ENCODE measurements at regions not wholly inside any gene's neighbourhood (a gene's known extent, or its start where the extent isn't known, plus 50 kb on each side); places are given as distances from the start of the nearest gene placed in this dataset.

DNA sequence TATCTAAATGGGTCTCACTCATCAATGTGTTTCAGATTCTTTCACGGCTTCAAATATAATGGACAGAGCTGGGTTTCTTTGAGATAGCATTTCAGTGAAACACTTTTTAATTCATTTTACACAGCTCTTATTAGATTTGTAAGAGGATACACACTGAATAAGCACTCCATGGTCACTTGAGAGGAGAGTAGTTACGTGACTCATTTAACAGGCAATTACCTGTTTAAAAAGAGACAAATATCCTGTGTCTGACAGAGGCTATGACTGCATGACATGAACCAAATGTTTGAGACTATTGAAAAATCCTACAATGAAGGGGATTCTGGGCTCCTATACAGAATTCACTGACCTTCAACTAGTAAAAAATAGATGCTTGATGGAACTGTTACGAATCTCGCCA is 786.9 kb downstream of the EPHA4 start:
- no peaks in the 10 kb centered on the region for H3K79me2 ChIP-seq (ENCODE audit: insufficient read depth, low read length)
- no peaks in the 10 kb centered on the region for H3F3A ChIP-seq (ENCODE audit: insufficient read depth, low read length)
- no peaks in the 10 kb centered on the region for H3K27me3 ChIP-seq (ENCODE audit: insufficient read depth, low read length)
- H2AFZ ChIP-seq (ENCODE audit: low read length) = no peak overlapping the region
- H3K4me3 ChIP-seq (ENCODE audit: low read depth, low read length, poor library complexity, severe bottlenecking) = no peak overlapping the region
- no peaks in the 10 kb centered on the region for H3K36me3 ChIP-seq (ENCODE audit: insufficient read depth, low read length)
- H3K9me3 ChIP-seq (ENCODE audit: low read length) = no peaks in the 10 kb centered on the region
- H3K9ac ChIP-seq (ENCODE audit: low read length) = no peak overlapping the region
- H3K27ac ChIP-seq (ENCODE audit: low read depth, low read length, poor library complexity, severe bottlenecking) = no peak overlapping the region
- no peak overlapping the region for H3K4me2 ChIP-seq (ENCODE audit: low read length)
- H3K4me1 ChIP-seq (ENCODE audit: insufficient read depth, low read length, severe bottlenecking) = no peaks in the 10 kb centered on the region
- no peak for TF ChIP-seq EZH2 (IDR thresholded peaks at IDR 0.05; ENCODE audit: borderline replicate concordance, low read length)
- TF ChIP-seq, protein P1, sequence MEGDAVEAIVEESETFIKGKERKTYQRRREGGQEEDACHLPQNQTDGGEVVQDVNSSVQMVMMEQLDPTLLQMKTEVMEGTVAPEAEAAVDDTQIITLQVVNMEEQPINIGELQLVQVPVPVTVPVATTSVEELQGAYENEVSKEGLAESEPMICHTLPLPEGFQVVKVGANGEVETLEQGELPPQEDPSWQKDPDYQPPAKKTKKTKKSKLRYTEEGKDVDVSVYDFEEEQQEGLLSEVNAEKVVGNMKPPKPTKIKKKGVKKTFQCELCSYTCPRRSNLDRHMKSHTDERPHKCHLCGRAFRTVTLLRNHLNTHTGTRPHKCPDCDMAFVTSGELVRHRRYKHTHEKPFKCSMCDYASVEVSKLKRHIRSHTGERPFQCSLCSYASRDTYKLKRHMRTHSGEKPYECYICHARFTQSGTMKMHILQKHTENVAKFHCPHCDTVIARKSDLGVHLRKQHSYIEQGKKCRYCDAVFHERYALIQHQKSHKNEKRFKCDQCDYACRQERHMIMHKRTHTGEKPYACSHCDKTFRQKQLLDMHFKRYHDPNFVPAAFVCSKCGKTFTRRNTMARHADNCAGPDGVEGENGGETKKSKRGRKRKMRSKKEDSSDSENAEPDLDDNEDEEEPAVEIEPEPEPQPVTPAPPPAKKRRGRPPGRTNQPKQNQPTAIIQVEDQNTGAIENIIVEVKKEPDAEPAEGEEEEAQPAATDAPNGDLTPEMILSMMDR (IDR thresholded peaks at IDR 0.05; ENCODE audit: low read length) = no peak
- H4K20me1 ChIP-seq (ENCODE audit: insufficient read depth, low read length) = no peaks in the 10 kb centered on the region
- H3K9me2 ChIP-seq (ENCODE audit: low read depth, low read length) = no peaks in the 10 kb centered on the region

DNA sequence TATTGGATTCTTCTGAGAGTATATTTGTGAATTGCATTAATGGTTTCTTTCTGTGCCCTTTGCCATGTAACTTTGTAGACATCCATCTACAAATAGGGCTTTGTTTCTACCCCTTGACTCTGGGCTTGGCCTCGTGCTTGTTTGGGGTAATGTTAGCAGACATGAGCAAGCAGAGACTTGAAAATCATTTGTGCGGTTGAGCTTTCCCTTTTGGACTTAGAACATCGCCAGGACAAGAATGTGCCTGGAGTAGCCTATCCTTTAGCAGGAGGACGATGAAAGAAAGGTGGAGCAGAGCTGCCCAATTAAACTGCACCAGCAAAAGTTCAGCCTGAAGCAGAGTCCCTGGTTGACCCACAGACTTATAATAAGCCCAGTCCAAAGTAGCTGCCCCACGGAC is 785.9 kb downstream of the EPHA4 start:
- Histone ChIP-seq H3K9ac (ENCODE audit: low read length) (no peak overlapping the region), H3K27me3 (ENCODE audit: insufficient read depth, low read length) (no peaks in the 10 kb centered on the region), H3F3A (ENCODE audit: insufficient read depth, low read length) (no peaks in the 10 kb centered on the region), H3K4me3 (ENCODE audit: low read depth, low read length, poor library complexity, severe bottlenecking) (no peak overlapping the region), H3K4me1 (ENCODE audit: insufficient read depth, low read length, severe bottlenecking) (no peaks in the 10 kb centered on the region), H3K9me2 (ENCODE audit: low read depth, low read length) (no peaks in the 10 kb centered on the region), H3K36me3 (ENCODE audit: insufficient read depth, low read length) (no peaks in the 10 kb centered on the region), H3K79me2 (ENCODE audit: insufficient read depth, low read length) (no peaks in the 10 kb centered on the region), H2AFZ (ENCODE audit: low read length) (no peak overlapping the region), H3K9me3 (ENCODE audit: low read length) (no peaks in the 10 kb centered on the region), H3K4me2 (ENCODE audit: low read length) (no peak overlapping the region), H3K27ac (ENCODE audit: low read depth, low read length, poor library complexity, severe bottlenecking) (no peak overlapping the region), H4K20me1 (ENCODE audit: insufficient read depth, low read length) (no peaks in the 10 kb centered on the region)
- no peak for TF ChIP-seq EZH2 (IDR thresholded peaks at IDR 0.05; ENCODE audit: borderline replicate concordance, low read length)
- TF ChIP-seq, protein P1 (IDR thresholded peaks at IDR 0.05; ENCODE audit: low read length) = no peak

DNA sequence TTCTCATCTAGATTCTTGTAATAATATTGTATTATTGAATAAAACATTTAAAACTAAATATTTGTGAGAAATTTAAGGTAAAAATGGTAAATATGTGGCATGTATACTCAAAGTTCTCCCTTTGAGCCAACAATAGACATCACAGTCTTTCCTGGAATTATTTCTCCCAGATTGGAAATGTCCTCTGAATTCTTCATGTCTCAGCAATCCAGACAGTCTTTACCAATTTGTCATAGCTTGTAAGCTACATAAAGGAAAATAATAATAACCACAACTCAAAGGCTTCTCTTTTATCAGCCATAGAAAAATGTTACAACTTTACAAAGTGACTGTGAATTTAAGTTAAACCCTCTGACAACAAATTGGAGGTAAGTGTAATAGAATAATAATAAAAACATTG is 784.9 kb downstream of the EPHA4 start:
- H3K9ac ChIP-seq (ENCODE audit: low read length) = no peak overlapping the region
- no peaks in the 10 kb centered on the region for H3K27me3 ChIP-seq (ENCODE audit: insufficient read depth, low read length)
- no peaks in the 10 kb centered on the region for H4K20me1 ChIP-seq (ENCODE audit: insufficient read depth, low read length)
- H3K4me1 ChIP-seq (ENCODE audit: insufficient read depth, low read length, severe bottlenecking) = no peaks in the 10 kb centered on the region
- no peak overlapping the region for H3K27ac ChIP-seq (ENCODE audit: low read depth, low read length, poor library complexity, severe bottlenecking)
- no peak overlapping the region for H2AFZ ChIP-seq (ENCODE audit: low read length)
- H3K4me3 ChIP-seq (ENCODE audit: low read depth, low read length, poor library complexity, severe bottlenecking) = no peak overlapping the region
- no peaks in the 10 kb centered on the region for H3K36me3 ChIP-seq (ENCODE audit: insufficient read depth, low read length)
- no peak for TF ChIP-seq EZH2 (IDR thresholded peaks at IDR 0.05; ENCODE audit: borderline replicate concordance, low read length)
- TF ChIP-seq, protein P1 (IDR thresholded peaks at IDR 0.05; ENCODE audit: low read length) = no peak
- H3K79me2 ChIP-seq (ENCODE audit: insufficient read depth, low read length) = no peaks in the 10 kb centered on the region
- no peaks in the 10 kb centered on the region for H3K9me3 ChIP-seq (ENCODE audit: low read length)
- H3F3A ChIP-seq (ENCODE audit: insufficient read depth, low read length) = no peaks in the 10 kb centered on the region
- H3K9me2 ChIP-seq (ENCODE audit: low read depth, low read length) = no peaks in the 10 kb centered on the region
- no peak overlapping the region for H3K4me2 ChIP-seq (ENCODE audit: low read length)

Data from OCI-LY1 (cell line).